Muscle of arm (tissue), 1 donor: ENCODE measurements at regions not wholly inside any gene's neighbourhood (a gene's known extent, or its start where the extent isn't known, plus 50 kb on each side); places are given as distances from the start of the nearest gene placed in this dataset.

Source experiments
- DNase-seq: peaks from one replicate; pipeline ENCODE4 v3.0.0-alpha.2; 2013

DNA sequence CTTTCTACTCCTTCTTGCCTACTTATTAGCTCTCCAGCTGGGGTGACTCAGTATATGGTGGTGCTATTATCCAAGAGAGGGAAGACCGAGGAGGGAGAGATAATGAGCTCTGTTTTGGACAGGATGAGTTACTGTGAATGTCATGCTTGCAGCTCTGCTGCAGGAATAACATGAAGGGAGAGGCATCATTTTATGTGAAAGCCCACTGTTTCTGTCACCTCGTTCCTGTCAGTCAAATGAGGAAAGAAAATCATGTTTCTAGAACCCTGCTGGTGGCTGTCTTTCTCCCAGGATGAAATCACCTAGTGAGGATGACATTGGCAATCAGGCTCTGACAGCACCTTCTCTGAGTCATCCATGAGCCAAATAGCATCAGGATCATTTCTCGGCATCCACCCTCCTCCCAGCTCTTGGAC lies 1291.6 kb upstream of the AUTS2 start:
- DNase-seq: no peak

DNA sequence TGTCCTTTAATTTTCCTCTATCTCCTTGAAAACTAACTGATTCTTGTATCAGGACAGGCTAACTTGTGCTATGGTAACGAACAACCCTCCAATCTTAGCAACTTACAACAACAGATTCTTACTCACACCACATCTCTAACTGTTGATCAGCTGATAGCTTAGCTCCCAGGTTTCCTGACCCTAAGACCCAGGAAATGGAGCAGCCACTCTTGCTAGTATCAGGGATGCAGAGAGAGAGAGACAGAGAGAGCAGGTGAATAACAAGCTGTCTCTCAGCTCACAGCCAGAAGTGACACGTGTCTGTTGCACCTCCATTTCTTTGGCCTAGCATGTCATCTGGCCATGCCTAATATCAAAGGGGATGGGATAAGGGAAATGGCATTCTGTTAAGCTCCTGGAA lies 1289.0 kb upstream of the AUTS2 start:
- no peak for DNase-seq

DNA sequence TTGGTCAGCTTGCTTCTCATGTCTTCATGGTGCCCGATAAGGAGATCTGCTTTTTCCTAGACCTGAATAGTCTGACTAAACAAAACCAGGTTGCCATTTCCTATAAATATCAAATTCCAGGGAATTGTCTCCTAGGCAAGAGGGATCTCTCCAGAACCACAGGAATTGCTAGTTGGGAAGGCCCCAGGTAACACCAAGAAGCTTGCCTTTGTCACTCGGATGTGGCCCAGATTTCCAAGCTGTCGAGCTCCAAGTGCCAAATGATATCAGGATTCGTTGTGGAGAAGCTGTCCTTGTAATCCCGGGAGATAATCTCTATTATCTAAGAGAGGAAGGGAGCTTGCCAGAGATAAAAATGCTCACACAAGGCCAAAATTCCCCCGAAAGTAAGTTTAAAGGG lies 1288.5 kb upstream of the AUTS2 start:
- DNase-seq: no peak

DNA sequence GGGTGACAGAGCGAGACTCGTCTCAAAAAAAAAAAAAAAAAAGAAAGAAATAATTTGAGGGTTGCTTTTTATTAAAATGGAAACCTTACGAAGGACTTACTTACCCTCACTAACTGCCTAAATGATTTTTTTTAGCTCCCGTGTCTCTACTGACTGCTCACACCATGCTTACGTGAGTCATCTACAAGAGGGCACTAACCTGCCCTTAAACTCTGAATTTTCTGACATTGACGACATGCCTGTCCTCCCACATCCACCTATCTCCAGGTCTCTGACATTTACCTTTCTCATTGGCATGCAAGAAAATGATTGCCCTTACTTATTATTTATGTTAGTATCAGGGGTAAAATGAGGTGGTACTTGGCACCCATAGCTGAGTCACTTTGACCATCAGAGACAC lies 1286.3 kb upstream of the AUTS2 start:
- no peak for DNase-seq

DNA sequence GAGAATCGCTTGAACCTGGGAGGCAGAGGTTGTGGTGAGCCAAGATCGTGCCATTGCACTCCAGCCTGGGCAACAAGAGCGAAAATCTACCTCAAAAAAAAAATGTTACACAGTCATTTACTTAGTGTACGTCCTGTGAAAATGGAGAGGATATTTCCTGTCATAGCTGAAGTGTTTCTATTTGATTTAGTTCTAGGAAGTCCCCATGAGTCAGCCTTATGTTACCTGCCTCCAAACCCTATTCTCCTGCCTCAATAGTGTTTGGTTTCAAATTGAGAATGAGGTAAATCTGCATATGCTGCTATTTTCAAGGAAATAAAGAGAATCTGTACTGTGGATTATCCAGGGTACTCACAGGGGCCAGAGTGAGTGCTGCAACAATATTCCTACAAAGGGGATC lies 1284.5 kb upstream of the AUTS2 start:
- no peak for DNase-seq

DNA sequence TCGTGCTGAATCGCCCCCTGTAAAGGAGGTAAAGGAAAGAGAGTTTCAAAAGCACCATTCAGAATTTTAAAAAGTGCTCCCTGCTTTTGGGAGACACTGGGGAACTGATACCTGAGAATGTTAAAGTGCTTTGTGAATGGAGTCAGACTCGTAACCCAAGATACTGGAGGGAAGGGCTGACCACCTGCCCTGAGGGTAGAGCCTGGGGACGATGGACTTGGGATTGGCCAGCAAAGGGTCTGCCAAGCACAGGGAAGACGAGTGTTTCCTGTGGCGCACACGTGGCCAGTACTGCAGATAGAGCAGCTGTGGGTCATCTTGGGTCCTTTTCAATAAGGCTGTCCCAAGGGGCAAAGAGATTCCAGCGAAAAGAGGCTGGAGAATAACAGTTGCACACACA lies 1284.1 kb upstream of the AUTS2 start:
- no peak for DNase-seq

DNA sequence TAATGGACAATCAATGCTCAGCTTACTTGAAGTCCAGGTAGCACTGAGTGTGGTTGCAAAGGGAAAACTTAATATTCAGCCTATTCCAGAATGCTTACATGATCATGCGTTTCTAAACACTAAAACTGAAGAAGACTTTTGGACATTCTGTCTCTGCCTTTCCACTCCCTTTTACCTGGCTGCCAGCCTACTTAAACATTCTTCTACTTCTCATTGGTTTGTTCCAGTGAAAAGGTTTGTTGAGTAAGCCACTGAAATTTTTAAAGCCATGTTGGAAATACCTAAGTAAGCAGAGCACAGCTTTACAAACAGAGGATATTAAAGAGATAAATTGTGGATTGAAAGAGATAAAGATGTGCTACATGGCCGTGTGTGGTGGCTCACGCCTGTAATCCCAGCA lies 1280.8 kb upstream of the AUTS2 start:
- DNase-seq: no peak

DNA sequence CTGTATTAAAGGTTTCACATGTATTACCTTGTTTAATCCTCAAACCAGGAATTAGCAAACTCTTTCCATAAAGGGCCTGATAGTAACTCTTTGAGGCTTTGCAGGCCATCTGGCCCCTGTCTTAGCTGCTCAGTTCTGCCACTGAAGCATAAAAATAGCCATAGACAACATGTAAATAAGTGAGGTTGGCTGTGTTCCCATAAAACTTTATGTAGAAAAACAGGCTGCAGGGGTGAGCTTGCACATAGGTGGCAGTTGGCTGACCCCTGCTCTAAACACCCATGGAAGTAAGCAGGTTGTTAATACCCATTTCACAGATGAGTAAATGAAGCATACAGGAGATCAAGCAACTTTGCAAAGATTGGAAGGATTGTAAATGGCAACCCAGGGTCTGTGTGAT lies 1279.2 kb upstream of the AUTS2 start:
- DNase-seq: no peak

DNA sequence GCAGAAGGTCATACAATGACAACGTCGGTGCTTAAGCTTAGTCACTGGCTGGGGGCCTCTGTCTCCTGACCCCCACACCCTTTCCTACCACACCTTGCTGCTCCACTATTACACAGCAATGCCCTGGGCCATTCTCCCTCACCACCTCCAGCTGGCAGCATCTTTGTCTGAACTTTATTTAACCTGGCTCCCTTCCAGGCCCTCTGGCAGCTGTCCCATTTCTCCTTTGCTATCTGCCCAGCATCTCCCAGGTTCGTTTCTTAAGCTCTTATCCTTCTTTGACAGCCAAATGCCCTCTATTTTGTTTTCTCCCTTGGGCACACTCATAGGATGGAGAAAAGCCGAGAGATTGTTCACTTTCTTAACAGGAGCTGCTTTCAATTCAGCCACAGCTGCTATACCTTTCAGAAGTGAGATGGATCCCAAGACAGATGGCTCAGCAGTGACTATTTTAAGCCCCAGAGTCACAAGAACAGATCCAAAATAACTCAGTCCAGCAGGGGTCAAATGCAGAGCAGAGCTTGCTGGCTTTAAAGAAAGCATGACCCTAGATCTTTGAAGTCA lies 1277.1 kb upstream of the AUTS2 start:
- DNase-seq: peak; percentile 69

DNA sequence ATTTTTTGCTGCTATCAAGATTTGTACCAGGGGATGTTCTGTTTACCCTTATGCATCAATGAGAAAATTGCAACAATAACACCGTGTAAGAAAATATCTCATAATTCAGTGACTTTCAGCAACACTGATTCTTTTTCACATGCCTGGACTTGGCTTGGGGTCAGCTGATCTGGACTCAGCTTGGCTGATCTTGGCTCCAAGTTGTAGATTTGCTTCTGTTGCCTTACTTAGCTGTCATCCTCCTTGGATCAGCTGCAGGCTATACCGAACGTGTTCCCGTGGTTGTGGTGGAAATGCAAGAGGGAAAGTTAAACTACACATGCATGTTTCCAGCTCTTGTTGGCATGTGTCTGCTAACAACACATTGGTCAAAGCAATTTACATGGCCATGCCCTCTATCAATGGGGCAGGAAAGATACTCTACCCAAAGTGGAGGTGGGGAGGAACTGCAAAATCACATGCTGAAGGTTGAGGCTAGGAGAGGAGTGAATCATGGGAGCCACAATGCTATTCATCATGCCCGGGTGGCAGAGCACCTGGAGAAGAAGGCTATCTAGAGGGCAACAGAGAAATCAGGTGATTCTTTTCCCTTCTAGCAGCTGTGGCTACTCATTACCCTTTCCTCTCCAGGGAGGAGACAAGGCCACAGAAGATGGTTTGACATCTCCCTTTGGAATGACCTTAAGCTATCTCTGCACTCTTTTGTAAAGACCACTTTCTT lies 1276.3 kb upstream of the AUTS2 start:
- peak; percentile 46 for DNase-seq

DNA sequence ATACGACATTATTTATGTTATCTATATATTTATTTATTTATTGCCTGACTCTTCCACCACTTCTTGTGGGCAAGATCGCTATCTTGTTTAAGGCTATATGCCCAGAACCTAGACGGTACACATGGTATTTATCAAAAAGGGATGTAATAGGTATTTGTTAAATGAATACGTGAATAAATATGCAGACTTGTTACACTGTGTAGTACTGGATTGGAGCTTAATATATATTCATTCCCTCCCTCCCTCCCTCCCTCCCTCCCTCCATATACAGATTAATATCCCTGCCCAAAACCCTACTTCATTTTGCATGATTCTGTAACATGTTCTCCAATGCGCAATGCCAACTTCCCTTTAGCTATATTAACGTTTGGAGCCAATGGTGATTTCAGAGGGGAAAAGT lies 1273.7 kb upstream of the AUTS2 start:
- DNase-seq: no peak

DNA sequence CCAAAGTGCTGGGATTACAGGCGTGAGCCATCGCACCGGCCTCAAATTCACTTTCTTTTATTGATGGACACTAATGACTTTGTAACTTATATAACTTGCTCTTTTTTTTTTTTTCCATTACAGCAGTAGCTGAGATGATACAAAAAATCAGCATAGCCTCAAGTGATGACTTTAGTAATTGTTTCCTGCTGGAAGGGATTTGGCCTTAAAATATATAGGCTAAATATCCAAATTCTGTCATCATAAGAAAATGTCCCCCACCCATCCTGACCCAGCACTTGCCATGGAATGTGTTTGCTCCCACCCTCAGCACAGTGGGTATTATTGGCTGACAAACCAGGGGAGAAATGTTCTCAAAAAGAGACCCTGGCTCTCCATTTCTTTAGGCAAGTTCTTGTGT lies 1264.1 kb upstream of the AUTS2 start:
- DNase-seq: peak; percentile 23

DNA sequence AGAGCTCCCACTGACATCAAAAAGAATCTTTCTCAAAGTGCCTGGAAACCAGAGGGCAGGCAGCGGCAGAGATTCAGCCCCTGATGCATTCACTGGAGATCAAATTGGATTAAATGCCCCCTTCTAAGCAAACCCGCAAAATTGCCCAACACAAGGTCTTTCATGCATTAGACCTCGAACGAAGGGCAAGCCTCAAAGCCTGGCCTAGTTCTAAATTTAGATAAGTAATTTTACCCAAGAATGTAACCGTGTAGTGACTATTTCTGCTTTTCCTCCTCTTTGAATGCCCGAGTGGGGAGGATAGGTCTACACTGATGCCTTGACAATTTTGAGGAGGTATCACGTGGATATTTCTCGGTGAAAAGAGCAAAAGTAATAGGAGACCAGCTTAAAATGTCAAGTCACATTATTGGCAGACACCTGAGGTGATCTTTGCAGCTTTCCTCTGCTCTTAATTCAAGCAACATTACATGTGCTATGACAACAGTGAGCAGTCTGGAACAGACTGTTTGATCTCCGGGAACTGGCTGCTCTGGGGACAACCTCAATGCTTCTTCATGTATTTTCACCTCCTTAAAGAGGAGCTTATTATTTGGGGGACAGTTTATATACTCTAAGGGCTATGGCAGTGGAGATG lies 1263.5 kb upstream of the AUTS2 start:
- DNase-seq: peak; percentile 19

DNA sequence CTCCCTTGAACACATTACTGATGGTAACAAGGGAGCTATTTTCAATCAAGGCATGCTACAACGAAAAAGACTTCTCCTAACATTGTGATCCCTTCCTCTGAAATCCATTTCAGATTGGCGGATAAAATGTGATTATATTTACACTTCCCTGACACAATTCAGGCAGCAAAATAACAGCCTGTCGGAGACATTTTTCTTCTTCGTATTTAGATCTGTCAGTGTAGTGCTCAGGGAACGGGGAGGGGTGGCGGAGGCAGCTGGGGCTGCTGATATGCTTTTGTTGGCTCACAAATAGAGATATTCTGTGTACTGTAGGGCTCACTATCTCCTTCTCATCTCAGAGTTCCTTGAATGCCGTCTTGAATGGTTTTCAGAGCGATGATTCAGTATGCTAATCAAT lies 1261.7 kb upstream of the AUTS2 start:
- no peak for DNase-seq

DNA sequence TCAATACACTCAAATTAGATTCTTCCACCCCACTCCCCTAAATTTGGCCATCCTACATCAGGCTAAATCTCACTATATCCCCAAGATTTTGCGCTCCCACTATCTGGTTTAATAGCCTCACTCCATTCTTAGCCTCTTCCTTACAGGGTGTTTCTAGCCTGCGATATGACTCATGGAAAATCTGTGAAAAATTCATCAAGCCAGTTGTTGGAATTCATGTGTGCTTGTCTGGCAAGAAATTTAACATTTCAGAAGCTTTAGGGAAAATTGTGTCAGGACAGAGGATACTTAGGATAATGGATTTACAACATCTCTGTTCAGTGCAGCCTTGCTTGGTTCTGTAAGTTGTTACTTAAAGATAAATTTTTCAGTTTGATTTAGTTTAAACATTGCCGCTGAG lies 1249.9 kb upstream of the AUTS2 start:
- peak; percentile 51 for DNase-seq

DNA sequence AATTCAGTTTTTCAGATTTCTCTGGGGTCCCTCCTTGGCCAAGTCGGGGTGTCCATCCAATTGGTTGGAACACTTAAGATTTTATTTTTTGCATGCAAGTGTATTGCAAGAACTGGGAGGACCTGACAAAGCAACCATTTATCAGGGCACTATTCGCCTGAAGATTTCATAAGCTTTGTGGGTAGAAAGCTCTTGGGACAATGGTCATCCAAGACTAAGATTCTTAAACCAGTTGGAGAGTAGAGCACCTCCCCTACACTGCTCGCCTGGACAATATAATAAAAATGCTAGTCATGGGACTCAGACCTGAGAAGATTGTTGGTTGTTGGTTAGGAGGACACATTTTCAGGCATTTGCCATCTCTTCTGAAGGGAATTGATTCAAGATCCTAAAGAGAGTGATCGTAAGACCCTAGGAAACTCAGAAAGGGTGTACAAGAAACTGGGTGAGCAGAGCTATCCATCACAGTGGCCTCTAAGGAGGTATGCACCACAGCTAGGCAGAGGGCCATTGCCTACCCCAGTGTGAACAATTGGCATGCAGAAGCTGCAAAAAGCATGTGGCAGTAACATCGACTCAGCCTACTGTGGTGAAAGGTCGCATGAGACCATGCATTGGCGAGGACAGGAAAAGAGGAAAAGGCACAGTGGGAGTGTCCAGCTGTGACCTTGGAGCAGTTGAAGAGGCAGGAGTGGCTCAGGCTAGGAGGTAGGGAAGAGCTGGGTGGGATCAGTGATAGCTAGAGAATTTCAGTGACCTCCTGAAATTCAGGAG lies 1235.3 kb upstream of the AUTS2 start:
- no peak for DNase-seq

DNA sequence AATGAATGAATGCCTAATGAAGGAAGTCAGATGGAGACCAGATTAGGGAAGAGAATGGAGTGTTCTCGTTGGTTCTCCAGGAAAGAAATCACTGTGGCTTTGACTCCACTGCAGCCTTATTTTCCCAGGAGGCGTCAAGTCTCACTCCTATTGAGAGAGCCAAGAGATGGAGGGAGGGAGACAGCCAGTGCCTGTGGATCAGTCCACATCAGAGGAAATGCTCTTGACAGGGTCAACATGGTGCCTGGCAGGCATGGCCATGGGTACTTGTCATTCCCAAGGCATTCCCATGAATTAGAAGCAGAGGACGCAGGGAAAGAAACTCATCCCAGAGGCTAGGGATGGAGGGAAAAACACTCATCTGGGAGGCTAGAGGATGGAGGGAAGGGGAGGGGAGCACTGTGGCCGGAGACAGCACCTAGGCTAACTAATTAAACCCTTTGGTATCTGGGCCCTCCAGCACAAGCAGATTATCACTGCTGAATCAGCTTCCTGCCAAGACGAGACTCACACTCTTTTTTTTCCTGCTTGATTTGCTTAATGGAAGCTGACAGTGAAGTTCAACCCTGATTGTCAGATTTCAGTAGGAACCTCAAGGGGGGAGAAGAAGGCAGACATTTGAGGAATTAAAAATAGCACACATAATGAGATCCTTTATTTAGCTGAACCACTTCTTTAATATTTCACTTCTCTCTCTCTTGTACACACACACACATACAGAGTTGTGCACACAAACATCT lies 1233.2 kb upstream of the AUTS2 start:
- no peak for DNase-seq

DNA sequence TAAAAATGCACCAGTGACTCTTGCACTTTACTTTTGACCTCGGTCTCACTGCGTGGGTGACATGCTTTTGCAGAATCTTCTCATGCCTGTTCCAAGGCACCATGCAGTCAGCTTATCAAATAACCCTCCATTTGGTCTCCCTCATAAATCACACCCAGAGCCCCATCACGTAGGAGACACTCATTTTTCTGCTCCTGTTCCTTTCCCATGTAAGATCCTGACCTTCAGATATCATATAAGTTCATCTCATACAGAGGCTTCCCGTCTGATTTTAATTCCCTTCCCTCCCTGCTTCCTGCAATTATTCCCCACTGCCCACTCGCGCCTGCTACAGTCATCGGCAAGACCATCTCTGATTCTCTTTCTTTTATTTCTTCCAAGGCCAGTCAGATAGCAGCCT lies 1226.3 kb upstream of the AUTS2 start:
- no peak for DNase-seq

DNA sequence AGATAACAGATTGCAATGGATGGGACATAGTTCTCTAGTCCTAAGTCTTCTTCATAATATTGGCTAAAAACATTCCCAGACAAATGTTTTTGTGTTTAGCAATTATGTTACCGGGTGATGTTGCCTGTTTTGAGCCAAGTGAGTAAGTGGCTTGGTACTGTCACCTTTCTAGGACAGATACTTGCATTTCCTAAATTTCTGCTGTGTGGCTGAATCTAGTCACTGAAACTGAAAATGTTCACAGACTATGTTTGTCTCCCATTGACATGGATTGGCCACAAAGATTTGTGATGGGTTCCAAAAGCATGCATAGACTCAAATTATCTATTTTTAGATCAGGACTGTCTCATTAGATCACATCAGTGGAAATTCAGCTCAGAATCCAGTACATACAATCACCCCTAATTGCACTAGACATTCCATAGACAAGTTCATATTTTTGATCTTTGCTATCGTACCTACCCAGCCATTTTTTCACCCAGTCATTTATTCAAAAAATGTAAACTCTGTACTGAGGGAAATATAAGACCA lies 1222.1 kb upstream of the AUTS2 start:
- no peak for DNase-seq

DNA sequence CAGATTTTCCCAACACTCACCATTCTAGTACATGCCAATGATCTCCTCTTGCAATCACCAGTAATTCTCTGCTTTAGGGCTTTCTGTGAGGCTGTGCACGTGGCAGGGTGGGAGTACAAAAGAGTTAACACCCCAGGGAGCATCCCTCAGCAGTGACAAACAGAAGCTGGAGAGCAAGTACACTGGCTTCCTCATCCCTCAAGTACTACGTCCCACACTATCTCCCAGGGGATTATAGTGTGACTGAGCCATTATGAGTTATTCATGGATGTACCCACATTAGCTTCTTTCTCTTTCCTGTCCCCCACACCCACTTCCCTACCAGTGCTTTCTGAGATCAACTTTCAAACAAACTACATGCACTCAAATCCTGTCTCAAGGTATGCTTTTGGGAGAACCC lies 1216.5 kb upstream of the AUTS2 start:
- no peak for DNase-seq

DNA sequence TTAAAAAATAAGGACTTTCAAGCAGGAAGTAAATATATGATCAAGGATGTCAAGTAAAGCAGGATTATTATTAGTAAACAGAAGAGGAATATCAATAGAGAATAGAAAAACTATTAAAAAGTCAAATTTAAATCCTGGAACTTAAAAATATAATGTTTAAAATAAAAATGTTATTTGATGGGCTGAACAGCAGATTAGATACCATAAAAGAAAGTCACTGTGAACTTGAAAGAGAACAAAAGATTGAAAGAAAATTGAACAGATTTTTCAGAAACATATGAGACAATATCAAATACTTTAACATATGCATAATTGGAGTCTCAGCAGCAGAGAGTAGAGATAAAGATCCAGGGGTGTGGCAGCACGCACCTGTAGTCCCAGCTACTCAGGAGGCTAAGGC lies 1213.7 kb upstream of the AUTS2 start:
- no peak for DNase-seq

DNA sequence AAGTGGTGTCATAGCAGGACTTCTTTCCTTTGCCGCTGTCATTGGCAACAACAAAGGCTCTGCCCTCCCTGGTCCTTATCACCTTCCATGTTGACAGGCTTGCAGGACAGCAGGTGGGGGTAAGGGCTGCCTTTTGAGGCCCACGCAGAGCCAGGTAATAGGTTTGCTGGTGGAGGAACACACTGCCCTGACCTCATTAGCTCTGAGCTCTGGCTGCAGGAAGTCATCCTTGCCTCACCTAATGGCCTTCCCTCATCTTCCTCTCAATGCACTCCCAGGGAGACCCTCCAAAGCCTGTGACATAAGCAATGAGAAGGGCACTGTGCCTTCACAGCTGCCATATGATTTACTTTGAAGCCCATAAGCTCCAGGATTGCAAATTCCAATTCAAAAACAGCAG lies 1205.2 kb upstream of the AUTS2 start:
- no peak for DNase-seq
